ENCODE measurements at regions not wholly inside any gene's neighbourhood (a gene's known extent, or its start where the extent isn't known, plus 50 kb on each side); places are given as distances from the start of the nearest gene placed in this dataset.

GRCh38 chr14:23869078-23869719 is 84.4 kb upstream of the DHRS4 start:
- no peak for TF ChIP-seq CTCF (IDR thresholded peaks at IDR 0.05; ENCODE audit: low read depth, low read length)
- DNase-seq (ENCODE audit: extremely low read depth, low read depth): no peak

GRCh38 chr14:23876160-23876750 is 77.3 kb upstream of the DHRS4 start:
- TF ChIP-seq CTCF (IDR thresholded peaks at IDR 0.05; ENCODE audit: low read depth, low read length): no peak
- no peak for DNase-seq (ENCODE audit: extremely low read depth, low read depth)

- no peak for TF ChIP-seq CTCF (IDR thresholded peaks at IDR 0.05; ENCODE audit: low read depth, low read length)
- DNase-seq (ENCODE audit: extremely low read depth, low read depth): no peak
Observed at GRCh38 chr14:23877111-23877510, 76.5 kb upstream of the DHRS4 start.

GRCh38 chr14:23877538-23878180 is 75.9 kb upstream of the DHRS4 start:
- TF ChIP-seq CTCF (IDR thresholded peaks at IDR 0.05; ENCODE audit: low read depth, low read length): no peak
- DNase-seq (ENCODE audit: extremely low read depth, low read depth): no peak

GRCh38 chr14:23881282-23881681 is 72.3 kb upstream of the DHRS4 start:
- no peak for TF ChIP-seq CTCF (IDR thresholded peaks at IDR 0.05; ENCODE audit: low read depth, low read length)
- DNase-seq (ENCODE audit: extremely low read depth, low read depth): no peak

- no peak for TF ChIP-seq CTCF (IDR thresholded peaks at IDR 0.05; ENCODE audit: low read depth, low read length)
- DNase-seq (ENCODE audit: extremely low read depth, low read depth): no peak
Observed at GRCh38 chr14:23883684-23884540, 69.7 kb upstream of the DHRS4 start.
